ENCODE measurements at regions not wholly inside any gene's neighbourhood (a gene's known extent, or its start where the extent isn't known, plus 50 kb on each side); places are given as distances from the start of the nearest gene placed in this dataset.

DNA sequence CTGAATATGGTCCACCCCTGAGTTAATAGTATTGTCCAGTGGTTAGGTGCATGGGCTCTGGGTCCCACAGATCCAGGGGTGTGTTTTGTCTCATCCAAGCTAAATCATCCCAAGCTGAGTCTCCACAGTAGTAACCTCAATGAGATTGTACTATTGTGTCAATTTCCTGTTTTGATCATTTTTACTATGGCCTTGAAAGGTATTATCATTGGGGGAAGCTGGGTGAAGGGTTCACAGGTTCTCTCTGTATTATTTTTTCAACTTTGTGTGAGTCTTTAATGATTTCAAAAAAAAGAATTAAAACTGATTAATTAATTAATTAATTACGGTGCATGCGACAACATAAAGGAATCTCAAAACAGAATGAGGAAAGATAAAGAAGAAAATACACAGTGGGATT, 266.1 kb downstream of the MN1 start:
- POLR2A ChIA-PET: interaction anchor here (0.7 kb wide), 1 partner anchor 45 kb away, joined by 3 read pairs; no protein-coding TSS in a partner anchor
- H3K27me3 Mint-ChIP-seq: peaks cover 3 to 16% (median 7%) of the 10 kb centered on the region in 5 donors
- no peak overlapping the region for H3K27ac Mint-ChIP-seq
- peaks cover 0 to 6% (median 0%) of the 10 kb centered on the region in 3 donors for H3K36me3 Mint-ChIP-seq
- ATAC-seq (no peak), DNase-seq (no peak)
- peaks cover 0 to 9% (median 4%) of the 10 kb centered on the region in 9 donors for H3K9me3 Mint-ChIP-seq
- H3K4me3 Mint-ChIP-seq: no peak overlapping the region
- H3K4me1 Mint-ChIP-seq: no peaks in the 10 kb centered on the region

GRCh38 chr22:27537501-27537900, 264.1 kb downstream of the MN1 start:
- POLR2A ChIA-PET: no interaction called here
- Mint-ChIP-seq H3K27me3 (peaks cover 1 to 10% (median 3%) of the 10 kb centered on the region in 5 donors), H3K4me3 (no peak overlapping the region), H3K27ac (no peak overlapping the region), H3K36me3 (no peaks in the 10 kb centered on the region), H3K4me1 (no peaks in the 10 kb centered on the region), H3K9me3 (peaks cover 0 to 3% (median 0%) of the 10 kb centered on the region in 9 donors)
- DNase-seq: no peak
- no peak for ATAC-seq

DNA sequence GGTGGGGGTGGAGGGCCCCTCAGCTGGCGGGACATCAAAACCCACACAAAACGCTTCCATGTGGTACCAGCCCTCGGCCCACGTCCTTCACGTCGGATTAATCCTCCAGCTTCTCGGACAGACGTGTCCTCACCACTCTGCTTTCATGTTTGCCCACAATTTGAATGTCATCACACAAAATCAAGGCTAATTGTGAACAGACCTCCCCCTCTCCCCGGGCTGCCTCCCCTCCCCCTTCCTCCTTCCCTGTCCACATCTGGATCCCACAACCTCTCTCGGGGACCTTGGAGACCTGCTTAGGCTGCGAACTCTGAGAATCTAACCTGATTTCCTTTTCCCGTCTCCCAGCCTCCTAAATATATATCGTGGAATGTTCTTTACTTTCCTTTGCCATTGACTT, 262.9 kb downstream of the MN1 start:
- POLR2A ChIA-PET: no interaction called here

DNA sequence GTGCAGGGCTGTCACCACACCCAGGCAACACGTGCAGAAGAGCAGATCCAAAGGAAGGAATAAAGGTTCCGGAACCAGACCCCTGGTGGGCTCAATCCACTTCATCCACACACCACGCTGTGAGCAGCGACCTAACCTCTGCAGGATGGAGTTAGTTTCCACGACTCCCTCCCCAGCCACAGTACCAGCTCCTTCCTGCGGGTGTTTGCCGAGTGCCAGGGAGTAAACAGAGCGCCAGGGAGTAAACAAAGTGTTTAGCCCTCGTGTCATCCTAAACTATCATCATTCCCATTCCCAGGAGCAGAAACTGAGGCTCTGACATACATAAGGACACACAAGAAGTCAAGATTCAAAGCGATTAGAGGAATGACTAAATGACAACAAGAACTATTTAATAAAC, 261.3 kb downstream of the MN1 start:
- Mint-ChIP-seq H3K27me3 (peaks cover 0 to 10% (median 3%) of the 10 kb centered on the region in 5 donors), H3K4me3 (no peak overlapping the region), H3K36me3 (no peaks in the 10 kb centered on the region), H3K9me3 (no peaks in the 10 kb centered on the region), H3K4me1 (no peaks in the 10 kb centered on the region), H3K27ac (no peak overlapping the region)
- no peak for ATAC-seq
- POLR2A ChIA-PET: no interaction called here
- no peak for DNase-seq

More for the DNA sequence above, 262.9 kb downstream of the MN1 start:
- Mint-ChIP-seq H3K9me3 (no peaks in the 10 kb centered on the region), H3K4me1 (no peaks in the 10 kb centered on the region), H3K4me3 (no peak overlapping the region), H3K36me3 (no peaks in the 10 kb centered on the region), H3K27ac (no peak overlapping the region), H3K27me3 (peaks cover 0 to 7% (median 1%) of the 10 kb centered on the region in 5 donors)
- ATAC-seq (no peak), DNase-seq (peak in 1 of 10 donors; percentile 15)

- Mint-ChIP-seq H3K4me1 (no peaks in the 10 kb centered on the region), H3K4me3 (no peak overlapping the region), H3K9me3 (no peaks in the 10 kb centered on the region), H3K27ac (peak overlapping the region in 1 of 10 donors; percentile 52), H3K36me3 (no peaks in the 10 kb centered on the region), H3K27me3 (peaks cover 0 to 12% (median 3%) of the 10 kb centered on the region in 5 donors)
- POLR2A ChIA-PET: no interaction called here
- no peak for DNase-seq
- no peak for ATAC-seq
Observed at GRCh38 chr22:27540656-27541396, 260.7 kb downstream of the MN1 start.

DNA sequence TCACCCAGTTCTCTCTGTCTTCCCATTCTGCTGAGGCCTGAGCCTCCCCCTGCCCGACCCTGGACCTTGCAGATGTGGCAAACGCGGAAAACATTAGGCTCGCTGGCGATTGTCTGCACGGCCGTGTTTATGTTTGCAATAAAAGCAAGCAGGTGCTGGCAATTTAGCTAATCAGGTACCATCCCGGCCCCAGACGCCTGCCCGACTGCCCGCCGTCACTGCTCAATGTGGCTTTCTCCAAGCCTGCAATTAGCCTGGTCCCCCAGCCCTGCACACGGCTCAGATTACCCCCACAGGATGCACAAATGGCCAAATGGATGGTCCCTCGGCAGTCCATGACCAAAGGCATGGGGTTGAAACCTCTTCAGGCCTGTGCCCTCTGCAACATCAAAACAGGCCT, 259.7 kb downstream of the MN1 start:
- H3K4me3 Mint-ChIP-seq: no peak overlapping the region
- ATAC-seq (no peak), DNase-seq (no peak)
- H3K27me3 Mint-ChIP-seq: peaks cover 0 to 15% (median 3%) of the 10 kb centered on the region in 5 donors
- POLR2A ChIA-PET: no interaction called here
- H3K9me3 Mint-ChIP-seq: no peaks in the 10 kb centered on the region
- H3K27ac Mint-ChIP-seq: no peak overlapping the region
- no peaks in the 10 kb centered on the region for H3K36me3 Mint-ChIP-seq
- H3K4me1 Mint-ChIP-seq: no peaks in the 10 kb centered on the region

- Mint-ChIP-seq H3K4me1 (no peaks in the 10 kb centered on the region), H3K27me3 (peaks cover 0 to 13% (median 3%) of the 10 kb centered on the region in 5 donors), H3K36me3 (no peaks in the 10 kb centered on the region), H3K9me3 (no peaks in the 10 kb centered on the region), H3K4me3 (no peak overlapping the region), H3K27ac (no peak overlapping the region)
- no peak for DNase-seq
- ATAC-seq: no peak
- POLR2A ChIA-PET: no interaction called here
Observed at GRCh38 chr22:27542602-27543001, 259.0 kb downstream of the MN1 start.

GRCh38 chr22:27543460-27543859, 258.1 kb downstream of the MN1 start:
- no peak for ATAC-seq
- Mint-ChIP-seq H3K4me1 (no peaks in the 10 kb centered on the region), H3K4me3 (no peak overlapping the region), H3K9me3 (no peaks in the 10 kb centered on the region), H3K27me3 (peaks cover 0 to 12% (median 3%) of the 10 kb centered on the region in 5 donors), H3K36me3 (no peaks in the 10 kb centered on the region), H3K27ac (peak overlapping the region in 1 of 10 donors; percentile 86)
- POLR2A ChIA-PET: no interaction called here
- DNase-seq: peak in 1 of 10 donors; percentile 0

DNA sequence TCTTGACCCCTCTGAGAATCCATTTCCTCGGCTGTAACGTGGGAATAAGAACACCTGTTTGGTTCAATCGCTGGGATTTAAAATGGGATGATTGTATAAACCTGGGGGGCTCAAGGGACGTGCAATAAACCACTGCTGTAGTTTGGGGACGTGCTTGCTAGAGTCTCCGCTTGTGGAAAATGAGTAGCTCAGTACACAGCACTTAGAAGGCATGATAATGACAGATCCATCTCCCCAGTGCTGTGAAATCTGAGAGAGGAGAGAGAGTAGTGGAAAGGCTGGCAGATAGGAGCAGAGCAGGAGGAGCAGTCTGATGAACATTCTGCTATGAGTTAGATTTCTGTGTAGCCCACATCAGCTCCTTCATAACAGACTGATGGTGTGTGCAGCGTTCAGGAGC, 256.5 kb downstream of the MN1 start:
- Mint-ChIP-seq H3K4me1 (no peaks in the 10 kb centered on the region), H3K36me3 (no peaks in the 10 kb centered on the region), H3K4me3 (no peak overlapping the region), H3K27ac (no peak overlapping the region), H3K9me3 (no peaks in the 10 kb centered on the region), H3K27me3 (peaks cover 0 to 12% (median 3%) of the 10 kb centered on the region in 5 donors)
- POLR2A ChIA-PET: no interaction called here
- ATAC-seq (no peak), DNase-seq (no peak)

- DNase-seq (peak in 1 of 10 donors; percentile 48), ATAC-seq (no peak)
- Mint-ChIP-seq H3K4me3 (no peak overlapping the region), H3K27me3 (peaks cover 0 to 11% (median 3%) of the 10 kb centered on the region in 5 donors), H3K4me1 (no peaks in the 10 kb centered on the region), H3K36me3 (no peaks in the 10 kb centered on the region), H3K27ac (no peak overlapping the region), H3K9me3 (peaks cover 0 to 2% (median 0%) of the 10 kb centered on the region in 9 donors)
- POLR2A ChIA-PET: no interaction called here
Observed at GRCh38 chr22:27546157-27546935, 255.2 kb downstream of the MN1 start.

DNA sequence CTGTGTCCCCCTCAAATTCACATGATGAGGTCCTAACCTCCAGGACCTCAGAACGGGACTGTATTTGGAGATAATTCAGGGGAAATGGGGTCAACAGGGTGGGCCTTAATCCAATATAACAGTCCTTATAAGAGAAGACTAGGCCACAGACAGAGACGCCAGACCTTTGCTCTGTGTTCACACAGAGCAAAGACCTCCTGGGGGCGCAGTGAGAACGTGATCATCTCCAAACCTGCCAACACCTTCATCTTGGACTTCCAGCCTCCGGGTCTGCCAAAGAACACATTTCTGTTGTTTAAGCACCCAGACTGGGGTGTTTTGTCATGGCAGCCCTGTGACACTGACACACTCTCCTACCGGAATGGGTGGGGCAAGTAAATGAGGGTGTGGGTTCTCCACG, 250.2 kb downstream of the MN1 start:
- POLR2A ChIA-PET: no interaction called here
- no peak for DNase-seq
- ATAC-seq: no peak
- H3K9me3 Mint-ChIP-seq: peaks cover 0 to 9% (median 0%) of the 10 kb centered on the region in 9 donors
- no peaks in the 10 kb centered on the region for H3K4me1 Mint-ChIP-seq
- no peak overlapping the region for H3K27ac Mint-ChIP-seq
- no peak overlapping the region for H3K4me3 Mint-ChIP-seq
- peaks cover 0 to 19% (median 3%) of the 10 kb centered on the region in 5 donors for H3K27me3 Mint-ChIP-seq
- H3K36me3 Mint-ChIP-seq: peaks cover 0 to 2% (median 0%) of the 10 kb centered on the region in 3 donors

GRCh38 chr22:27552176-27552575, 249.4 kb downstream of the MN1 start:
- peaks cover 0 to 2% (median 0%) of the 10 kb centered on the region in 3 donors for H3K36me3 Mint-ChIP-seq
- DNase-seq (no peak), ATAC-seq (no peak)
- peaks cover 0 to 9% (median 0%) of the 10 kb centered on the region in 9 donors for H3K9me3 Mint-ChIP-seq
- no peak overlapping the region for H3K4me3 Mint-ChIP-seq
- no peaks in the 10 kb centered on the region for H3K4me1 Mint-ChIP-seq
- peaks cover 0 to 19% (median 3%) of the 10 kb centered on the region in 5 donors for H3K27me3 Mint-ChIP-seq
- H3K27ac Mint-ChIP-seq: no peak overlapping the region
- POLR2A ChIA-PET: no interaction called here

DNA sequence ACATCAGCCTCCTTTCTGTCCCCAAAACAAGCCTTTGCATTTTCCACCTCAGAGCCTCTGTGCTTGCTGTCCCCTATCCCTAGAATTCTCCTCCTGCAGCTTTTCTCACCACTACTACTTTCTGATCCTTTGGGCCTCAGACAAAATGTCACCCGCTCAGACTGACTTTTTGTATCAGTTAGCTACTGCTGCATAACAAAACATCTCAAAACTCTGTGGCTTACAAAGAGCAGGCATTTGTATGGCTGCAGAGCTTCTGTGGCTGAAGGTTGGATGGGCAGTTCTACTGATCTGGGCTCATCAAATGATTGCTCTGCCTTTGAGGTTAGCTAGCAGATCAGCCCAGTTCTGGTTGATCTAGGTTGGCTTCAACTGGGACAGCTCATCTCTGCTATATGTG, 248.7 kb downstream of the MN1 start:
- POLR2A ChIA-PET: no interaction called here
- H3K4me1 Mint-ChIP-seq: no peaks in the 10 kb centered on the region

More for the DNA sequence above, 248.7 kb downstream of the MN1 start:
- peaks cover 0 to 2% (median 0%) of the 10 kb centered on the region in 3 donors for H3K36me3 Mint-ChIP-seq
- peaks cover 0 to 19% (median 3%) of the 10 kb centered on the region in 5 donors for H3K27me3 Mint-ChIP-seq
- peaks cover 0 to 9% (median 0%) of the 10 kb centered on the region in 9 donors for H3K9me3 Mint-ChIP-seq
- no peak overlapping the region for H3K27ac Mint-ChIP-seq
- H3K4me3 Mint-ChIP-seq: no peak overlapping the region
- no peak for ATAC-seq
- no peak for DNase-seq

Measured in naive thymus-derived CD8-positive, alpha-beta T cell (primary cell).